HL-60 (cell line): ENCODE measurements at regions not wholly inside any gene's neighbourhood (a gene's known extent, or its start where the extent isn't known, plus 50 kb on each side); places are given as distances from the start of the nearest gene placed in this dataset.

Source experiments
- GABPA ChIP-seq: IDR thresholded peaks from 2 replicates; pipeline ENCODE4 v1.6.1; 2012; ENCODE audit warnings: low read depth
- TF ChIP-seq, protein P1 (sequence below): IDR thresholded peaks from one replicate; pipeline ENCODE4 v1.5.1; 2011; ENCODE audit warnings: low read length, control low read depth, inconsistent platforms; ENCODE audit not compliant: insufficient read depth

GRCh38 chr5:100161868-100162267 is 373.3 kb upstream of the FAM174A start:
- TF ChIP-seq GABPA = no peak
- TF ChIP-seq, protein P1, sequence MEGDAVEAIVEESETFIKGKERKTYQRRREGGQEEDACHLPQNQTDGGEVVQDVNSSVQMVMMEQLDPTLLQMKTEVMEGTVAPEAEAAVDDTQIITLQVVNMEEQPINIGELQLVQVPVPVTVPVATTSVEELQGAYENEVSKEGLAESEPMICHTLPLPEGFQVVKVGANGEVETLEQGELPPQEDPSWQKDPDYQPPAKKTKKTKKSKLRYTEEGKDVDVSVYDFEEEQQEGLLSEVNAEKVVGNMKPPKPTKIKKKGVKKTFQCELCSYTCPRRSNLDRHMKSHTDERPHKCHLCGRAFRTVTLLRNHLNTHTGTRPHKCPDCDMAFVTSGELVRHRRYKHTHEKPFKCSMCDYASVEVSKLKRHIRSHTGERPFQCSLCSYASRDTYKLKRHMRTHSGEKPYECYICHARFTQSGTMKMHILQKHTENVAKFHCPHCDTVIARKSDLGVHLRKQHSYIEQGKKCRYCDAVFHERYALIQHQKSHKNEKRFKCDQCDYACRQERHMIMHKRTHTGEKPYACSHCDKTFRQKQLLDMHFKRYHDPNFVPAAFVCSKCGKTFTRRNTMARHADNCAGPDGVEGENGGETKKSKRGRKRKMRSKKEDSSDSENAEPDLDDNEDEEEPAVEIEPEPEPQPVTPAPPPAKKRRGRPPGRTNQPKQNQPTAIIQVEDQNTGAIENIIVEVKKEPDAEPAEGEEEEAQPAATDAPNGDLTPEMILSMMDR = no peak
